ENCODE measurements at regions not wholly inside any gene's neighbourhood (a gene's known extent, or its start where the extent isn't known, plus 50 kb on each side); places are given as distances from the start of the nearest gene placed in this dataset.

- Histone ChIP-seq H3K4me3 (no peak overlapping the region), H3K27me3 (no peaks in the 10 kb centered on the region), H3K27ac (no peak overlapping the region), H3K4me1 (no peaks in the 10 kb centered on the region), H3K9me3 (no peaks in the 10 kb centered on the region), H3K36me3 (ENCODE audit: low read depth, missing control alignments) (no peaks in the 10 kb centered on the region)
- intact Hi-C loops (cut with DNase I; ENCODE audit: low total_unique reads), result no loop called here
- DNase-seq, result no peak
- WGBS, 2 donors, result 67 to 80% methylated on average over 3 of the region's 3 CpGs
- TF ChIP-seq POLR2A (IDR thresholded peaks at IDR 0.05), result no peak
- no peak for TF ChIP-seq CTCF (IDR thresholded peaks at IDR 0.05)
Measured at GRCh38 chr2:180927030-180927686, 53.2 kb upstream of the UBE2E3 start.

GRCh38 chr2:180925700-180926099 is 54.7 kb upstream of the UBE2E3 start:
- 80 to 84% methylated on average over 2 of the region's 2 CpGs for WGBS, 2 donors
- TF ChIP-seq POLR2A (IDR thresholded peaks at IDR 0.05) (no peak), CTCF (IDR thresholded peaks at IDR 0.05) (no peak)
- intact Hi-C loops (cut with DNase I; ENCODE audit: low total_unique reads), result no loop called here

GRCh38 chr2:180924063-180924462 is 56.3 kb upstream of the UBE2E3 start:
- H3K4me1 ChIP-seq, result no peaks in the 10 kb centered on the region
- H3K4me3 ChIP-seq, result no peak overlapping the region
- 84 to 86% methylated on average over 2 of the region's 2 CpGs for WGBS, 2 donors
- intact Hi-C loops (cut with DNase I; ENCODE audit: low total_unique reads), result no loop called here
- H3K27ac ChIP-seq, result no peak overlapping the region
- no peaks in the 10 kb centered on the region for H3K36me3 ChIP-seq (ENCODE audit: low read depth, missing control alignments)
- TF ChIP-seq POLR2A (IDR thresholded peaks at IDR 0.05) (no peak), CTCF (IDR thresholded peaks at IDR 0.05) (no peak)
- no peak for DNase-seq
- H3K27me3 ChIP-seq, result no peaks in the 10 kb centered on the region
- no peaks in the 10 kb centered on the region for H3K9me3 ChIP-seq

More at GRCh38 chr2:180925700-180926099, 54.7 kb upstream of the UBE2E3 start:
- no peaks in the 10 kb centered on the region for H3K4me1 ChIP-seq
- H3K27ac ChIP-seq, result no peak overlapping the region
- no peaks in the 10 kb centered on the region for H3K36me3 ChIP-seq (ENCODE audit: low read depth, missing control alignments)
- H3K9me3 ChIP-seq, result no peaks in the 10 kb centered on the region
- no peak for DNase-seq
- H3K4me3 ChIP-seq, result no peak overlapping the region
- H3K27me3 ChIP-seq, result no peaks in the 10 kb centered on the region

- intact Hi-C loops (cut with DNase I; ENCODE audit: low total_unique reads), result no loop called here
Measured at GRCh38 chr2:180910831-180911665, 69.4 kb upstream of the UBE2E3 start.

More at GRCh38 chr2:180910831-180911665, 69.4 kb upstream of the UBE2E3 start:
- TF ChIP-seq POLR2A (IDR thresholded peaks at IDR 0.05) (no peak), CTCF (IDR thresholded peaks at IDR 0.05) (no peak)
- Histone ChIP-seq H3K36me3 (ENCODE audit: low read depth, missing control alignments) (no peaks in the 10 kb centered on the region), H3K27me3 (no peaks in the 10 kb centered on the region), H3K4me3 (no peak overlapping the region), H3K4me1 (no peaks in the 10 kb centered on the region), H3K27ac (no peak overlapping the region), H3K9me3 (no peaks in the 10 kb centered on the region)
- DNase-seq, result no peak
- 70 to 76% methylated on average over 9 of the region's 9 CpGs for WGBS, 2 donors
